NK-92 treated with Interleukin-12 subunit alpha and Interleukin-12 subunit beta, amount 100 ng/mL, for 24 hours (cell line): ENCODE measurements at regions not wholly inside any gene's neighbourhood (a gene's known extent, or its start where the extent isn't known, plus 50 kb on each side); places are given as distances from the start of the nearest gene placed in this dataset.

Source experiments
- DNase-seq: peaks from one replicate; lab custom pipeline; 2025; lab: John Stamatoyannopoulos, UW

DNA sequence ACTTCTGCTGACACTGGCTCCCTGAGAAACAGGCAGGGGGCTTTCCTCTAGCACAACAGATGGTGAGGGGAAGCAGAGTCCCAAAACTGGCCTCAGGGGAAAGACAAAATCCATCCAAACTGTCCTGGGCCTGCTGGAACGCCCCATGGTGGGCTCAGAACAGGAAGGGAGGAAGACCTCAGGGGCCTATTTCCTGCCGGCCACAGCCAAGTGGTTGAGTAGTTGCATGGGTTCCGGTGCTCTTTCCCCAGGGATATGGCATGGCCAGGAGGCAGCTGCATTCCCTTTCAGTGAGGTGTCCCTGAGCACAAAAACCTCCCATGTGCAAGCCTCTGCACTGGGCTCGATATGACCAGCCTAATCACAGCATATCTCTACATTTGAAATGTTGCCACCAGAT lies 303.0 kb upstream of the IRX5 start:
- no peak for DNase-seq

DNA sequence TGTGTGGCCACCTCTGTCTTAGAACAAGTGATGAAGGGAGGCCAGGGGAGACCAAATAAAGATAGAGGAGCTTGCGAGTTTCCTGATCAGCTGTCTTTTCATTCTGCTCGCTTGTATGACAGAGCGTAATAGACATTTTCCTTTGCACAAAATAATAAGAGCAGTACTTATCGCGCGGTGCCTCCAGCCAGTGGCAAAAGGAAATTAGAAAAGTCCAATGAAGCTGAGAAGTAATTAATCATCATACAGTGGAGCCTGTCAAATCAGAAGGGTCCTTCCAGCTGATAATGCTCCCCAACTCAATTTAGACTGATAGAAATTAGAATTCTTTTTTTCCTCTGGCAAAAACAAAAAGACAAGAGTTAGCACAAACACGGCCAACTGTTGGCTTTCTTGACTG lies 307.0 kb upstream of the IRX5 start:
- DNase-seq: no peak

DNA sequence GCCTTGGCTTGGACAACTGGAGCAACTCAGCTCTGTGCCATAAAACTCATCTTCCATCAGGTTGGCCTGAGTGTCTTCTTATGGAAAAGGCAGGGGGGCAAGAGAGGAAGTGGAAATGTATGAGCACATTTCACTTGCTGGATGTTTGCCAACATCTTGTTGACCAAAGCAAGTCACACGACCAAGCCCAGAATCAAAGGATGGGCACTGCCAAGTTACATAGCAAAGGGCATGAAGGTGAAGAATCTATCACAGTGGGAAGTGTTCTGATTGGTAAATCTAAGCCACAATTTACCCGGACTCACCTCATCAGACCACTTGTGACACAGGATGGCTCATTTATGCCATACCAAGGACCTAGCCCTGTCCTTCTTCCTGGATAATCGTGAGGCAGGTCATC lies 310.5 kb upstream of the IRX5 start:
- DNase-seq: no peak

DNA sequence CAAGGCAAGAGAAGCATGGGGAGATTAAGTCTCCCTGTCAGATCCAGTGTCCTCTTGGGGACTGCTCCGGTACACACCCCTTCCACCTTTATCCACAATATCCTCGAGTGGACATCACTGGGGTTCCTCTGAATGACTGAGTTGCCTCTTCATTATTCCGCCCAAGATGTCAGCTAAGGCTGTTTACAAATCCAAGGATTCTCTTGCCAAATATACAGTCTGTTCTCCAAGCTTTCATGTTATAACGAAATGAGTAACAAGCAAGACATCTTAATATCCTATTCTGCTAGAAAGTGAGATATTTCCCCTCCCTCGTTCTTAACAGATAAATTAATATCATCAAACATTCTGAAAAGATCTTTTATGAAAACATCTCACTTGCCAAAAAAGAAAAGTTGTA lies 314.1 kb upstream of the IRX5 start:
- DNase-seq: no peak

DNA sequence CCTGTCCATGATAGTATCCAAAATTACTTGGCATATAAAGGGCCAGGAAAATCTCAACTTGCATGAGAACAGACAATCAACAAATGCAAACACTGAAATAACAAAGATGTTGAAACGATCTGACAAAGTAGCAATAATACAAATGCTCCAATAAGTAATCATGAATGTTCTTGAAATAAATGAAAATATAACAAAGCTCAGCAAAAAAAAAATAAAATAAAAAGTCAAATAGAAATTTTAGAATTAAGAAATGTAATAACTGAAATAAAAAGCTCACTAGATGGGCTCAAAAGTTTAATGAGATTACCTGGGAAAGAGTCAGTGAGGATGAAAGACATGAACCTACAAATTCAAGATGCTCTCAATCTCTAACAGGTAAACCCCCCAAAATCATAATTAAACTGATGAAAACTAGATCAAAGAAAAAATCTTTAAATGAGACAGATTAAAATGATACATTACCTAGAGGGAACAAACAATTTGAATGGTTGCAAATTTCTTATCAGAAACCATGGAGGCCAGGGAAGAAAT lies 319.0 kb upstream of the IRX3 start:
- DNase-seq: no peak

DNA sequence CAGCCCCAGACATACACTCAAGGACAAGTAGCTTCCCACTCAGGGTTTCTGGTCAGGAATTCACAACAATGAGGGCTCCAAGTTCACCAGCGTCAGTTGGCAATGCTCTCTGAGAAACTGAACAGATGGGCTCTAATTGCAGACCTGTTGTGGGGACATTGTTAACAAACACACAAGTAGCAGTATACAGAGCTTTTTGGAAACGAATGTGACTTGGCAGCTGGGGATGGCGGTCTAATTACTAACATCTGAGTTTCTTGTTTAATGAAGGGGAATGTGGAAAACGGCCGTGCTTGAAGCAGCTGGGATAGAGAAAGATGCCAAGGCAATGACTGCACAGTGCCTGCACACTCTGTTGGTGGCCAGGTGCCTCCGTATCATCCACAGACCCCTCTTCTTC lies 316.1 kb upstream of the IRX3 start:
- DNase-seq: no peak

DNA sequence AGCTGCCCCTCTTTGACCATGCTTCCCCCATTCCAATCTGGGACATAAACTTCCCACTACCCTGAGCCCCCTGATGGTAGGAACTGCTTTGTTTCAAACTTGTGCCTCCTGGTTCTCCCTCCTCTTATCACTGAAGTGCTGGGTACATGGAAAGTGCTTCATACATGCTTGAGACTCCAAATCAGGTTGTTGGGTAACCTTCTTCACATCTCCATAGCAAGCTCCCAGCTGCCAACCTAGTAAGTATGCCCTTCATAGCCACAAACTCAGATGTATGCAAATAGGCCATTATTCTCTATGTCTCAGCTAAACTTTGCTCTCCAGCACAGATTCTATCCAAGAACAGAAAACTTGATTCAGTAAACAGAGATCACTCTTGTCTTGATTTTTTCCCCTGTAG lies 310.6 kb upstream of the IRX3 start:
- no peak for DNase-seq

DNA sequence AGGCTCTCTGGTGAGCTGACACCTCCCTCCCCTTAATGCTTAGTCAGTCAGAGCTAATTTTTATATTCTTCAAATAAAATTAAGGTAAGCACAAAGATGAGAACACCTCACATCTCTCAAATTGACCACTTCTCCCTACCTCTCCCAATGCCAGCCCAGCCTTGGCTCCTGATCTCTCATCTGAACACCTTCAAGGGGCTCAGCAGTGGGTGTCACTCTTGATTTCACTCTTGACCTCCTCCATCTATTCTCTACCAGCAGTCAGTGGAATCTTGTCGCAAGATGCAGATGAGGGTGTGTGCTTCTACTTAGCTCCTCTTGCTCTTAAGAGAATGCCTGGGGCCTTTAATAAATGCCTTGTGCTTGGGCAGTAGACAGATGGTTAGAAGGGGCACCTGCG lies 309.0 kb upstream of the IRX3 start:
- no peak for DNase-seq

DNA sequence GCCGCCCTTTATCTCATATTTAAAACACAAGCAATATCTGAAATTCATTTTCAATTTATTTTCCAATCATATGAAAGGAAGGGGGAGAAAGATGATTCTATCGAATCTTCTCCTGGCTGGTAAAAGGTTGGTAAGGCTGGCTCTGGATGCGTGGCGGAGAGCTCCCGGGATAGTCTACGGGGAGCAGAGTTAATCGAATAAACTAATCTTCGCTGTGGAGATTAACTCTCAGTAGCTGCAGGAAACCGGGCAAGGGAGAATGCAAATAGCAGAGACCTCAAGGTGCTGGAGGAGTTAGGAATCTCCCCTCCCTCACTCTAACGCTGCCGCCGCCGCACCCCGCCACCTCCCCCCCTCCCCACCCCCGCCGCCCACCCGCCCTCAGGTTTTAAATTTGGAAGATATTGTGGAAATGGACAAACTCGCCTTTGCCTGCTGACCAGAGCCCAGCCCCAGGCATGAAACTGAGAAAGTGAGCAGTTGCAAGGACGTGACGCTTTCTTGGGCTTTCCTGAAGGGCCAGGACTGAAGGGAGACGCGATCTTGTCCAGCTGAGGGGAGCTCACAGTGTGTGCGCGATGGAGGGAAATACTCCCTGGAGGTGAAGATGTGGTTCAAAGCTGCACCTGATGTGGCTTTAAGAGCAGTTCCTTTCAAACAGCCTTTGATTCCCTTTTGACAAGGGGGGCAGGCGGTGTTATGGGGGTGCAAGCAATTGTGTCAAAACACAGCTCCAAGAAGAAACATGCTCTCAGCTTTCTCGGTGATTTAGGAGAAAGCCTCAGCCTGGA lies 308.2 kb upstream of the IRX3 start:
- DNase-seq: no peak

DNA sequence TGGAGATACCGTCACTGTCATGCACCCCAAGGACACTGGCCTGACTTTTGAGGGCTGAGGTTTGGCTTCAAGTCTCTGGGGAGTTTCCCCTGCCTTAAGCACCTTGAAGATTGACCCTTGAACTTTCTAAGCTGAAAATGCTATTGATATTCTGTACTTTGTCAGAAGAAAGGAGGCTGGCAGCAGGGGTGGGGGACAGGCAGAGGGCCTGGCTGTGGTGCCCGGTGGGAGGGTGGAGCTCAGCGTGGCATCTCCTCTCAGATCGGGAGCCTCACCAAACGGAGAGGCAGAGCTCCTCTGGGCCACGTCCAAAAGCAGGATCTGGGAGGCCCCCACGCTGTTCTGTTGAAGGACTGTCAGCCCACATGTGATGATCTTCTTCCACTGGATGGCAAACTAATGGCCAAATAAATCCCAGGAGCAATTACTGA lies 305.2 kb upstream of the IRX3 start:
- no peak for DNase-seq

DNA sequence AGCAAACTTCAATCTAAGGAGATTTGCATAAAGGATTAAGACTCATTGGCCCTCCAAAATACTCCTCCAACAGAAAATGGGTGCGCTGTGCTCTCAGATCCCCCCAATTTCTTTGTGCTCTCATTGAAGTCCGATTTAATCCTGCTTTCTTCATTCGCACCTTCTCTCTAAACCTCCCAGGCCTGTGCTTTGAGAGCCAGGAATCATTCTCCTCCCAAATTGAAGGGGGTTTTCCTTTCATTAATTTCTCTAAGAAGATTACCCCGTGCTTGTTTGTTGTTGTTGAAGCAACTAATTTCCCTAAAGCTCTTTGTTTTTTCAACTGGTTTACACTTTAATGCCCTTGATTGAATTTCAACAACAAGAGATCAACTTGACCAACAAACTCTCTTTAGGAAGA lies 304.2 kb upstream of the IRX3 start:
- no peak for DNase-seq

DNA sequence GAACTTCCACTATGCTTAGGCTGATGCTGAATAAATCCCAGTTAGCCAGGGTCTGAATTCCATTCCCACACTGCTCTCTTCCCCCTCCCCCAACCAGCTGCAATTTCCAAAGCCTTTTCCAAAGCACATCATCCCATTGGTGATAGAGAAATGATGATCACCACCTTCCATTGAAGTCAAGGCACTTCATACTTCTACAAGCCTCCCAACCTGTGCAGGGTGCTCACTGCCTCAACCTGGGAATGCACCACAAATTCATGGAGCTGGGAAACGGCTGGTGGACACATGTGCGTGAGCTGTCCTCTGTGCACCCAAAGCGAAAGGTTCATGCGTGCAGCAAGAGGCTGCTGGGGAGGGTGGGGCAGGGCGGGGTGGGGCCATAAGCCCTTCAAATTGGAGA lies 302.7 kb upstream of the IRX3 start:
- no peak for DNase-seq

DNA sequence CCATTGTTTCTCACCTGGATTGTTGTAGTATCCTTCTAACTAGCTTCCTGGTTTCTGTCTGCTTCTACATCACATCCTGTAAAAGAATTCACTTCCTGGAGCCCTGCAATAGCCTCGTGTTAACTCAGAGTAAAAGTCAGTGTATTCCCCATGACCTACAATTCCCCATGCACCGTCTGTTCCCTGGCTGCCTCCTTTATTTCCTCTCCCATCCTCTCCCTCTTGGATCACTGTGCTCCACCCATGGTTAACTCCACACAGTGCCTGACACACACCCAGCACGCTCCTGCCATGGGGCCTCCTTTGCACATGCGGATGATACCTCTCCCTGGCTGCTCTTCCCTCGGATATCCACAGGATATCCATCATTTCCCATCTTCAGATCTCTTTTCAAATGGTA lies 301.4 kb upstream of the IRX3 start:
- no peak for DNase-seq

DNA sequence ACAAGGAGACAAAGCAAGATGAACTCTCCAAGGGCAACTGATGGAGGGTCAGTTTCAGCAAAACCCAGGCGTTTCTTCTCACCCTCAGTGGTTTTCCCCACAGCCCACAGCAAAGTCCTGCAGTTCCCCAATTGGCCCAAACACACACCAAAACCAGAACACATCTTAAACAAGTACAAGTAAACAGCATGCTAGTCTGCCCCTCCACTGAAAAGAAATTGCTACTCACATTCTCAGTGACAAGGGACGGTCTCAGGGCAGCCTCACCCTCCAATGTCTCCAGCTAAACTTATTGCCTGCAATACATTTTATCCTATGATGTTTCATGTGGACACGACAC lies 300.6 kb upstream of the IRX3 start:
- no peak for DNase-seq

DNA sequence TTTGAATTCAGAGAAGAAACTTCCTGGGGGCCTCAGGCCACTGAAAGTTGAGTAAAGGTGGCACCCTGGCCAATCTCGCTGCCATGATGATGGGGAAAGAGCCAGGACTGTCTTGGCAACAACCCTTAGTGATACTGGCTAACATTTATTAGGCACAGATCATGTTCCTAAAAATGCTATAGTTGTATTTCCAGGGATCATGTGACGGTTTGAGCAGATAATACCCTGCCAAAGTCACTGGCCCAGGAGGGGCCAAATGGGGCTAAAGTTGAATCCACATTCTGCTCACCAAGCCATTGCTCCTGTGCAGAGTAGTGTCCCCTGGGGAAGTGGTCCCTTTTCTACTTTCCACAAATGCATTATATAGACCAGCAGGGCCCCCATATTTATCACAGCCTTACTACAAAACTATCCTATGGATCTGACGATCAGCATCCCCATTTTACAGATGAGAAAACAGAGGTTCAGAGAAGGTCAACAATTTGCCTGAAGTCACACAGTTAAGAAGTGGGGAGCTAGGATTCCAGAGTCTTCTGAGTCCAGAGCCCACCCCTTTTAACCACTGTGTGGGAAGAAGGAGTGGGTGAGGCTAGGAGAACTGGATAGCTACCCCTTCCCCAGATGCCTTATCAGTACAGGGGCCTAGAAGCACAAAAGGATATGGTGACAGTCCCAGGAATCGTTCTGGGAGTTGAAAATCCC lies 300.0 kb upstream of the IRX3 start:
- DNase-seq: no peak

DNA sequence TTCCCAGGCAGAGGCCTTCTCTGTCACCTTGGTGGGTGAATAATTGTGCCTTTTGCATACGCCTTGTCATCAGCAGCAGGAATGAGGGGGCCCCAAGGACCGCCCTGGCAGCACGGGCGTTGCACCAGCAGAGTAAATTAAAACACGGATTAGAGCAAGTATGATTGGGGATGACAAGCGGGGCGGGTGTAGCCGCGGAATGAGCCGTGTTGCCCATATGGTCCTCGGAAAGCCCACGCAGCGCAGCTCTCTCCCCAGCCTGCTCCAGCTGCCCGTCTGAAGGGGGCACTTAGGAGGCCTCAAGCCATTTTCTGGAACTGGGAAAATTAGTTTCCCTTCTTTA lies 299.4 kb upstream of the IRX3 start:
- DNase-seq: no peak

DNA sequence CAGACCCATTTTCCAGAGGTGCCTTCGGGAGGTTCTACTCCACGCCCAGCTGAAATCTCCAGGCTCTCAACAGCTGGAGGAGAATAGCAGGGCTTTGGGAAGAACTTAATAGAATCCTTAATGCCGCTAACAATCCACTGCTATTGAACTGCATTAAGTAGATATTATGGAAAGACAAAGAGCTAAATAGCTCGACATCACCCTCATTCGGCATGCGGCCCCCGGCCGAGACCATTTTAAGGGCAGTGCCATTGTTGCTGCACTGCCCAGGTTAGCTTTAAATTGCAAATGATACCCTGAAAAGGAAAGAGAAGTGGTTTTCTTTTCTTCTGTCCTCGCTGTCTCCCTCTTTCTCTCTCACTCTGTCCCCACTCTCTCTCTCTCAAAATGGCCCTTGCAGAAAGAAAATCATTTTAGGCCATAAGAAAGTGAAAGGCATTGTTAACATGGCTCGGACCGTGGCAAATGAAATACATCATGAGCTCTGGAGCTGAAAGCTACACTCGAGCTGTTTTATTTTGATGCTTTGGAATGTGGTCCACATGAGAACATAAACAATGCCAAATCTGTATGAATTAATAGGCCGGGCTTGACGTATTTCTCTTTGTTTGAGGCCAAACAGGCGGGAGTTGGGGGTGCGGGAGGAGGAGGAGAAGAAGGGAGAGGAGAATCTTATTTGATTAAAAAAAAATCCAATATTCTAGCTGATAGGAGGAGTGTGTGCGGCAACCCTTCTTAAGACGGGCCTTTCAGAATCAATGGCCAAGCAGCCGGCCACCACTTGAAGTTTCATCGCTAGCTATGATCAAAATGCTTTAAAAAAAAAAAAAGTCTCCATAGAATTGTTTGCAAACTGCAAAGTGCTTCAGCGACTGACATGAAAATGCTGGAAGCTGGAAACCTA lies 298.8 kb upstream of the IRX3 start:
- no peak for DNase-seq

DNA sequence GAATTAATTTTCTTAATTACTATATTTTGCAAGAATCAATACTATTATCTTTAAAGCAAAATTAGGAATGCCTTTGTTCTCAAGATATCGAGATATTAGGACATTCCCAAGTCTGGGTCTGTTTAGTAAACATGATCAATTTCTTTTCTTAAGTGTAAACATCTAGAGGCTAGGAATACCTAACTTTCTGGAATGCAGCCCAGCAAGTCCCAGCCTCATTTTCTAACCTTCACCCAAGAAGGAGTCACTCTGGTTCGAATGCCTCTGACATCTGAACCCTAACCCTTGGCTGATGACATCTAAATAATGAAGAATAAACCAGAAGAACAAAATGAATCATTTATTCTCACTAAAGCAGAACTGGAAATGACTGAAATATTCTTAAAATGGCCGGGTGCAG lies 297.5 kb upstream of the IRX3 start:
- no peak for DNase-seq

DNA sequence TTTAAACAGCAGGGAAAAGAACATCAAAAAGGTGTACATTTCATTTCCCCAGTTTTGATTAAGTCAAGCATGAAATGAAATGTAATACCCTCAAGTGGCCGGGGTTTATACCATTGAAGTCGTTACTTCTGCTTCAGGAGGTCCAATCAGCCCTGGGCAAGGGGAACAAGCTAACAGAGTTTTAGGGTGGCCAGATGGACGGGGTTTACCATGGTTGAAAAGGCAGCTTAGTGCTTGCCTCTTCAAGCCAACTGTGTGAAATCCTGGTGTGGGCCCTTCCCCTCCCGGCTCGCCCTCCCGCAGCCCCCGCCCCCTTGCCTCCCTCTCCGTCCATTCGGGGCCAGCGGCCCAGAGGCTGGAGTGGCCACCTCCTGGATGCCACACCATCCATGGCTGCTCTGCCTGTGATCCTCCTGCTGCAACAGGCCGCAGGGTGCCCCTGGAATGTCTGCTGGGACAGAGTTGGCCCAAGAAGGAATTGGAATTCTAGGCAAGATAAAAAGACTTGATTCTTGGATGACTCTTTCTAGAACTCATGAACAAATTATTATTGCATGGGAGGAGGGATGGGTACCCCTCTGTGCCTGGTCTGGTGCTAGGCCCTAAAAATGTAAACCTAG lies 296.2 kb upstream of the IRX3 start:
- DNase-seq: no peak

DNA sequence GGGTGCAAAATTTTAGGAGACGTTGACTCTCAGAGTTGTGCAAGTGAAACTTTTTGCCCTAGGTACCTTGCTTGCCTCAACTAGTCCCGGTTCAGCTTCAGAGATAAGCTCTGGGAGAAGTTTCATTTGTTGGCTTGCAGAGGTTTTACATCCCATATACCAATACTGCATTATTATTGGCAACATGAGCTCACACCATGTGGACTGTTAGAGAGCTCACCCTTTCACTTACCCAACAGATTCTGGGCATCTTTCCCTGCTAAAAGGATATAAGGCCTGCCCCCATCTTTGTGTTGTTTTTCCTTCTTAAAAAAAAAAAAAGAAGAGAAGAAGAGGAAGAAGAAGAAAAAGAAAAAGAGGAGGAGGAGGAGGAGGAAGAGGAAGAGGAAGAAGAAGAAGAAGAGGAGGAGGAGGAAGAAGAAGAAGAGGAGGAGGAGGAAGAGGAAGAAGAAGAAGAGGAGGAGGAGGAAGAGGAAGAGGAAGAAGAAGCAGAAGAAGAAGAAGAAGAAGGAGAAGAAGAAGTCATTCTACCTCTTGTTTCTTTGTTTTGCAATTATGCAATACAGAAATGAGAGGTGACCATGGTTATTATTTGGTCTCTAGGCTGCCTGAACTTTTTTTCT lies 292.6 kb upstream of the IRX3 start:
- DNase-seq: no peak

DNA sequence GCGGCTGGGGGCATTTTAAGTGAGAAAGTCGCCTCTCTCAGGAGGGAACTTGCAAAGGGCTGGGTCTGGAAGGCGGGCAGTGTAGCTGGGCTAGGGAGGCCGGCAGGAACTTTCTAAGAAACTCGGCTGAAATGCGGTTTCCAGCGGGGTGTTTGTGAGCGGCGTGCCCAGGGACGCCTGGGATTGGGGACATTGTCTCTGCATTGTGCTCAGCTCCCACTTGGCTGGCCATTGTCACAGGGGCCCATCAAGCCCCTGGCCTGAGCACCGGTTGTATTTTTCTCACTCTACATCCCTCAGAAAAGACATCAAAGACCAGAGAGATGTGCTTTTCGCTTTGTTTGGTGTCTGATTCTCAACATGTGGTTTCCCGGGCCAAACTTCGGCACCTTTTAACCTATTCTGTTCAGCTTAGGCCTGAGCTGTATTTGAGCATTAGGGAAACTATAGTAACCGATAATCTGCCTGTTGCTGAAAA lies 291.1 kb upstream of the IRX3 start:
- DNase-seq: no peak

DNA sequence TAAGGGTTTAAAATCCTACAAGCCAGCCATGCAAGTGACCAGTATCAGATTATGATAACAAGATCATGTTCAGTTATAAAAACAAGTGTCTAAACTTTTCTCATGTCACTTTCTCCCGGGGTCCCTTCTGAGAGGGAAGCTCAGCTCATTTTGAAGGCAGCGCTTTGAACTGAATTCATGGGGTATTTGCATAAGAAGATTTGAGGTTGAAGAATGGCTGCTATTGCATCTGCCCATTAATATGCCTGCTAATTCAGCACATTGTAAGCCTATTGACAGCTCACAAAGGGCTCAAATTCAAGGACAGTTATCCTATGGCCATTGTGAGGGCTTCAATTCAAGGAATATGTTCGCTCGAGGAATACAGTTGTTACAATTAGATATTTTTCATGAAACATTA lies 290.2 kb upstream of the IRX3 start:
- no peak for DNase-seq
